ENCODE measurements at regions not wholly inside any gene's neighbourhood (a gene's known extent, or its start where the extent isn't known, plus 50 kb on each side); places are given as distances from the start of the nearest gene placed in this dataset.

- TF ChIP-seq CTCF (IDR thresholded peaks at IDR 0.05; ENCODE audit: low read length) = no peak
- TF ChIP-seq EZH2phosphoT487 (IDR thresholded peaks at IDR 0.05; ENCODE audit: low read length) = no peak
- no peak for TF ChIP-seq EZH2 (optimal IDR thresholded peaks at IDR 0.05; ENCODE audit: low read depth, low read length)
These were observed 64.8 kb upstream of the PLPP4 start for GRCh38 chr10:120392245-120392644.
